ENCODE measurements at regions not wholly inside any gene's neighbourhood (a gene's known extent, or its start where the extent isn't known, plus 50 kb on each side); places are given as distances from the start of the nearest gene placed in this dataset.

GRCh38 chr2:239716009-239716408 lies 309.1 kb downstream of the NDUFA10 start:
- Histone ChIP-seq H3K36me3 (ENCODE audit: control insufficient read depth in 2 of 2, insufficient read depth in 2 of 2, low read length in 1 of 2) (no peaks in the 10 kb centered on the region), H3K4me3 (ENCODE audit: low read length in 2 of 2) (no peak overlapping the region), H3K9me3 (ENCODE audit: control insufficient read depth in 2 of 2, insufficient read depth in 1 of 2, low read length in 1 of 2) (peaks cover 0 to 27% of the 10 kb centered on the region in 2 donors), H3K27ac (ENCODE audit: low read depth in 1 of 2, low read length in 1 of 2) (no peak overlapping the region), H3K4me1 (ENCODE audit: control insufficient read depth in 2 of 2, insufficient read depth in 2 of 2, low read length in 2 of 2) (no peaks in the 10 kb centered on the region), H3K27me3 (ENCODE audit: control insufficient read depth in 2 of 2, insufficient read depth in 1 of 2, low read length in 1 of 2) (no peaks in the 10 kb centered on the region)
- DNase-seq (ENCODE audit: low read depth in 6 of 9, low spot score in 9 of 9) = no peak
- 98% methylated on average over 6 of the region's 6 CpGs for WGBS

- 95% methylated on average over 15 of the region's 15 CpGs for WGBS
- H3K27me3 ChIP-seq (ENCODE audit: control insufficient read depth in 2 of 2, insufficient read depth in 1 of 2, low read length in 1 of 2) = no peaks in the 10 kb centered on the region
- no peak overlapping the region for H3K27ac ChIP-seq (ENCODE audit: low read depth in 1 of 2, low read length in 1 of 2)
- no peaks in the 10 kb centered on the region for H3K4me1 ChIP-seq (ENCODE audit: control insufficient read depth in 2 of 2, insufficient read depth in 2 of 2, low read length in 2 of 2)
- DNase-seq (ENCODE audit: low read depth in 6 of 9, low spot score in 9 of 9) = no peak
- no peak overlapping the region for H3K4me3 ChIP-seq (ENCODE audit: low read length in 2 of 2)
- peaks cover 0 to 29% of the 10 kb centered on the region in 2 donors for H3K9me3 ChIP-seq (ENCODE audit: control insufficient read depth in 2 of 2, insufficient read depth in 1 of 2, low read length in 1 of 2)
- H3K36me3 ChIP-seq (ENCODE audit: control insufficient read depth in 2 of 2, insufficient read depth in 2 of 2, low read length in 1 of 2) = no peaks in the 10 kb centered on the region
Measured at GRCh38 chr2:239715606-239716005, 309.5 kb downstream of the NDUFA10 start.

GRCh38 chr2:239715202-239715601 lies 309.9 kb downstream of the NDUFA10 start:
- H3K36me3 ChIP-seq (ENCODE audit: control insufficient read depth in 2 of 2, insufficient read depth in 2 of 2, low read length in 1 of 2) = no peaks in the 10 kb centered on the region
- 97% methylated on average over 9 of the region's 9 CpGs for WGBS
- no peak overlapping the region for H3K4me3 ChIP-seq (ENCODE audit: low read length in 2 of 2)
- H3K4me1 ChIP-seq (ENCODE audit: control insufficient read depth in 2 of 2, insufficient read depth in 2 of 2, low read length in 2 of 2) = no peaks in the 10 kb centered on the region
- no peak for DNase-seq (ENCODE audit: low read depth in 6 of 9, low spot score in 9 of 9)
- peaks cover 0 to 29% of the 10 kb centered on the region in 2 donors for H3K9me3 ChIP-seq (ENCODE audit: control insufficient read depth in 2 of 2, insufficient read depth in 1 of 2, low read length in 1 of 2)
- no peaks in the 10 kb centered on the region for H3K27me3 ChIP-seq (ENCODE audit: control insufficient read depth in 2 of 2, insufficient read depth in 1 of 2, low read length in 1 of 2)
- H3K27ac ChIP-seq (ENCODE audit: low read depth in 1 of 2, low read length in 1 of 2) = no peak overlapping the region

GRCh38 chr2:239714116-239714515 lies 311.0 kb downstream of the NDUFA10 start:
- Histone ChIP-seq H3K27ac (ENCODE audit: low read depth in 1 of 2, low read length in 1 of 2) (no peak overlapping the region), H3K27me3 (ENCODE audit: control insufficient read depth in 2 of 2, insufficient read depth in 1 of 2, low read length in 1 of 2) (no peaks in the 10 kb centered on the region), H3K9me3 (ENCODE audit: control insufficient read depth in 2 of 2, insufficient read depth in 1 of 2, low read length in 1 of 2) (peaks cover 0 to 29% of the 10 kb centered on the region in 2 donors), H3K4me3 (ENCODE audit: low read length in 2 of 2) (no peak overlapping the region), H3K4me1 (ENCODE audit: control insufficient read depth in 2 of 2, insufficient read depth in 2 of 2, low read length in 2 of 2) (no peaks in the 10 kb centered on the region), H3K36me3 (ENCODE audit: control insufficient read depth in 2 of 2, insufficient read depth in 2 of 2, low read length in 1 of 2) (no peaks in the 10 kb centered on the region)
- WGBS = 81% methylated on average over 6 of the region's 6 CpGs
- no peak for DNase-seq (ENCODE audit: low read depth in 6 of 9, low spot score in 9 of 9)

DNA sequence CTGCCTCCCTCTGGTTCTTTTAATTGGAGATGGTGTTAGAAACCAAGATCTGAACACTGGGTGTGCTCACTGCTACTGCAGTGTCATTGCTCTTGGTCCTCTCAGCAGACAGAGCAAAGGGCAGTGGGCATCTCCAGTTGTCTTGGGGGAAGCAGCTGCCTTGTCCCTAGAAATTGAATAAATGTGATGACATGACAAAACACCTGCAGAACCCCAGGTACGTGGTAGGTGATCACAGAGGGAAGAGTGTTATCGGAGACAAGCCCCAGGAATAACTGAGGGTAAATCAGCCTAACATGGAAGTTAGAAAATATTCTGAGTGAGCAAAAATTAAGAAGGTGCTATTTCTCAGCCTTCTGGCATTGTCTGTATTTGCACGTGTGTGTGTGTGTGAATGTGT lies 311.9 kb upstream of the HDAC4 start:
- 96% methylated on average over 3 of the region's 3 CpGs for WGBS
- Histone ChIP-seq H3K4me3 (ENCODE audit: low read length in 2 of 2) (no peak overlapping the region), H3K9me3 (ENCODE audit: control insufficient read depth in 2 of 2, insufficient read depth in 1 of 2, low read length in 1 of 2) (peaks cover 0 to 29% of the 10 kb centered on the region in 2 donors), H3K36me3 (ENCODE audit: control insufficient read depth in 2 of 2, insufficient read depth in 2 of 2, low read length in 1 of 2) (no peaks in the 10 kb centered on the region), H3K27ac (ENCODE audit: low read depth in 1 of 2, low read length in 1 of 2) (no peak overlapping the region), H3K27me3 (ENCODE audit: control insufficient read depth in 2 of 2, insufficient read depth in 1 of 2, low read length in 1 of 2) (no peaks in the 10 kb centered on the region), H3K4me1 (ENCODE audit: control insufficient read depth in 2 of 2, insufficient read depth in 2 of 2, low read length in 2 of 2) (no peaks in the 10 kb centered on the region)
- DNase-seq (ENCODE audit: low read depth in 6 of 9, low spot score in 9 of 9) = no peak

GRCh38 chr2:239711911-239712570 lies 311.2 kb upstream of the HDAC4 start:
- WGBS = 94% methylated on average over 8 of the region's 8 CpGs
- Histone ChIP-seq H3K9me3 (ENCODE audit: control insufficient read depth in 2 of 2, insufficient read depth in 1 of 2, low read length in 1 of 2) (peaks cover 0 to 29% of the 10 kb centered on the region in 2 donors), H3K27ac (ENCODE audit: low read depth in 1 of 2, low read length in 1 of 2) (no peak overlapping the region), H3K4me1 (ENCODE audit: control insufficient read depth in 2 of 2, insufficient read depth in 2 of 2, low read length in 2 of 2) (no peaks in the 10 kb centered on the region), H3K27me3 (ENCODE audit: control insufficient read depth in 2 of 2, insufficient read depth in 1 of 2, low read length in 1 of 2) (no peaks in the 10 kb centered on the region), H3K4me3 (ENCODE audit: low read length in 2 of 2) (no peak overlapping the region), H3K36me3 (ENCODE audit: control insufficient read depth in 2 of 2, insufficient read depth in 2 of 2, low read length in 1 of 2) (no peaks in the 10 kb centered on the region)
- no peak for DNase-seq (ENCODE audit: low read depth in 6 of 9, low spot score in 9 of 9)

GRCh38 chr2:239710953-239711861 lies 310.4 kb upstream of the HDAC4 start:
- WGBS = 93% methylated on average over 7 of the region's 7 CpGs
- DNase-seq (ENCODE audit: low read depth in 6 of 9, low spot score in 9 of 9) = no peak
- Histone ChIP-seq H3K36me3 (ENCODE audit: control insufficient read depth in 2 of 2, insufficient read depth in 2 of 2, low read length in 1 of 2) (no peaks in the 10 kb centered on the region), H3K4me1 (ENCODE audit: control insufficient read depth in 2 of 2, insufficient read depth in 2 of 2, low read length in 2 of 2) (no peaks in the 10 kb centered on the region), H3K9me3 (ENCODE audit: control insufficient read depth in 2 of 2, insufficient read depth in 1 of 2, low read length in 1 of 2) (peaks cover 0 to 29% of the 10 kb centered on the region in 2 donors), H3K27ac (ENCODE audit: low read depth in 1 of 2, low read length in 1 of 2) (no peak overlapping the region), H3K27me3 (ENCODE audit: control insufficient read depth in 2 of 2, insufficient read depth in 1 of 2, low read length in 1 of 2) (no peaks in the 10 kb centered on the region), H3K4me3 (ENCODE audit: low read length in 2 of 2) (no peak overlapping the region)

DNA sequence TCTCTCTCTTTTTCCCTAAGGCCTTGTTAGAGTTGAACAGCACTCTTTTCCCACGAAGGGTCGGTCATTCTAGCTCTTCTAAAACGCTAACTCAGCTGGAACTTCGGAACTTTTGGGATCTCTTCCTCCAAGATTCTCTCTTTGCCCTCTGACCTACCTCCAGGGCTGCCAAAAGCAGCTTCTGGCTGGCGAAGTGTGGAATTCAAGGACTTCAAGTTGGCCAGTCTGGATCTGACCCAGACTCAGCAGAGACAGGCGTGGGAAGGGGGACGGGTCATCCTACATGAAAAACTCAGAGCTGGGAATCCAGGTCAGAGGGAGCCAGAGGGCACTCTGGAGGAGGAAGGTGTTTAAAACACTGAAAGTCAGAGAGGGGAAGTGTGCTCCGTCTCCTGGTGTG lies 305.5 kb upstream of the HDAC4 start:
- 82% methylated on average over 8 of the region's 8 CpGs for WGBS
- Histone ChIP-seq H3K4me1 (ENCODE audit: control insufficient read depth in 2 of 2, insufficient read depth in 2 of 2, low read length in 2 of 2) (no peaks in the 10 kb centered on the region), H3K4me3 (ENCODE audit: low read length in 2 of 2) (no peak overlapping the region), H3K27ac (ENCODE audit: low read depth in 1 of 2, low read length in 1 of 2) (no peak overlapping the region), H3K36me3 (ENCODE audit: control insufficient read depth in 2 of 2, insufficient read depth in 2 of 2, low read length in 1 of 2) (no peaks in the 10 kb centered on the region), H3K27me3 (ENCODE audit: control insufficient read depth in 2 of 2, insufficient read depth in 1 of 2, low read length in 1 of 2) (no peaks in the 10 kb centered on the region), H3K9me3 (ENCODE audit: control insufficient read depth in 2 of 2, insufficient read depth in 1 of 2, low read length in 1 of 2) (peaks cover 0 to 6% of the 10 kb centered on the region in 2 donors)
- no peak for DNase-seq (ENCODE audit: low read depth in 6 of 9, low spot score in 9 of 9)

DNA sequence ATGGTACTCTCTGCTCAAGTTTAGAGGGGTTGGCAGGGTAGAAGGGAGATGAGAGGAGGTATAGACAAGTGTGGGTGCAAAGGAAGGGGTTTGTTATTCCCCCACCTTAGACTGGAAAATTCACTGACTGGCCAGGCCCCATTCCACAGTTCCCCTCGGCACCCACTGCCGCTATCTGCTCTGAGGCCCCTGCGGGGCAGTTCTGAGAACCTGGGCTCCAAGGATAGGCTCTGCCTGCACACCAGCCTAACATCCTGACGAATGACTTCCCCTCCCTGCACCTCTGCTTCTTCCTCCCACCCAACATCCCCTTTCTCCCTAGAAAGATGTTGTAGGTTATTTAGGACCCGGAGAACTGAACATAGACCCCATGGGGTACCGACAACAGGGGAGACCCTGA lies 303.9 kb upstream of the HDAC4 start:
- Histone ChIP-seq H3K9me3 (ENCODE audit: control insufficient read depth in 2 of 2, insufficient read depth in 1 of 2, low read length in 1 of 2) (no peaks in the 10 kb centered on the region), H3K4me1 (ENCODE audit: control insufficient read depth in 2 of 2, insufficient read depth in 2 of 2, low read length in 2 of 2) (no peaks in the 10 kb centered on the region), H3K27ac (ENCODE audit: low read depth in 1 of 2, low read length in 1 of 2) (no peak overlapping the region), H3K27me3 (ENCODE audit: control insufficient read depth in 2 of 2, insufficient read depth in 1 of 2, low read length in 1 of 2) (no peaks in the 10 kb centered on the region), H3K4me3 (ENCODE audit: low read length in 2 of 2) (no peak overlapping the region), H3K36me3 (ENCODE audit: control insufficient read depth in 2 of 2, insufficient read depth in 2 of 2, low read length in 1 of 2) (no peaks in the 10 kb centered on the region)
- 93% methylated on average over 6 of the region's 6 CpGs for WGBS
- DNase-seq (ENCODE audit: low read depth in 6 of 9, low spot score in 9 of 9) = no peak
